Endothelial cell of umbilical vein (primary cell): ENCODE measurements at regions not wholly inside any gene's neighbourhood (a gene's known extent, or its start where the extent isn't known, plus 50 kb on each side); places are given as distances from the start of the nearest gene placed in this dataset.

ENCODE experiments used
- BruUV-seq: library from RNA; stranded (reverse); fragments of 400-500 nt; replicated peaks from 2 replicates; lab custom pipeline; 2021; lab: Mats Ljungman, UMichigan
- CTCF ChIA-PET: fragments of 300-600, 350-600 bp; sonication (Branson Sonifier 250); formaldehyde crosslinking; loops from one replicate; lab custom pipeline; 2021; ENCODE audit warnings: antibody characterized with exemption, inconsistent platforms; lab: Charles Lee
- POLR2A ChIA-PET: fragments of 300-600, 350-600 bp; sonication (Branson Sonifier 250); formaldehyde crosslinking; loops from one replicate; lab custom pipeline; 2021; ENCODE audit warnings: antibody characterized with exemption, inconsistent platforms; lab: Charles Lee
- DNase-seq: peaks from one replicate; pipeline ENCODE4 v3.0.0-alpha.2; 2011; ENCODE audit warnings: low read depth, low spot score
- FAIRE-seq: peaks from 2 replicates; lab custom pipeline; 2011; peaks lifted over from hg19 to GRCh38; lab: Jason Lieb, UNC
- H2AFZ ChIP-seq: 2 replicates; pipeline ENCODE4 v1.6.0; 2012; ENCODE audit warnings: low read depth, low read length, control low read depth, inconsistent platforms
- H3K27ac ChIP-seq: 2 replicates; pipeline ENCODE4 v1.5.1; 2011; ENCODE audit warnings: low read depth, mild to moderate bottlenecking, control low read depth, low read length, moderate library complexity; ENCODE audit not compliant: insufficient read depth
- H3K27me3 ChIP-seq, 2 experiments: 2 replicates each; pipeline versions ENCODE4 v1.6.0 to v1.6.1; 2011; ENCODE audit warnings: low read length in 2 of 2, mixed read lengths in 1 of 2; ENCODE audit not compliant: control insufficient read depth in 2 of 2, insufficient read depth in 2 of 2
- H3K36me3 ChIP-seq, 2 experiments: 2 replicates in 1 of 2; 3 replicates in 1 of 2; pipeline ENCODE4 v1.5.1; 2011; ENCODE audit warnings: low read length in 2 of 2, mild to moderate bottlenecking in 1 of 2, moderate library complexity in 1 of 2; ENCODE audit not compliant: control insufficient read depth in 2 of 2, insufficient read depth in 2 of 2; ENCODE audit errors: extremely low read depth in 1 of 2
- H3K4me1 ChIP-seq: 3 replicates; pipeline ENCODE4 v1.5.1; 2011; ENCODE audit warnings: mild to moderate bottlenecking, low read length; ENCODE audit not compliant: control insufficient read depth, insufficient read depth; ENCODE audit errors: extremely low read depth
- H3K4me2 ChIP-seq: 2 replicates; pipeline ENCODE4 v1.6.1; 2011; ENCODE audit warnings: low read length, control low read depth, mixed read lengths; ENCODE audit not compliant: insufficient read depth
- H3K4me3 ChIP-seq, 3 experiments: fragments of 200-600 bp in 1 of 3; sonication (generic), shearing (Covaris generic) in 1 of 3; replicated peaks in 1 of 3; 2 replicates each; pipeline ENCODE4 v1.5.1; 2011 to 2016; ENCODE audit warnings: control low read depth in 3 of 3, low read length in 3 of 3, mild to moderate bottlenecking in 2 of 3, inconsistent platforms in 1 of 3, low read depth in 1 of 3, moderate library complexity in 1 of 3; ENCODE audit not compliant: insufficient read depth in 1 of 3
- H3K79me2 ChIP-seq: 2 replicates; pipeline ENCODE4 v1.6.0; 2012; ENCODE audit warnings: low read length, inconsistent platforms; ENCODE audit not compliant: control insufficient read depth, insufficient read depth
- H3K9ac ChIP-seq: replicated peaks from 2 replicates; pipeline ENCODE3; 2011; ENCODE audit warnings: low read length, control low read depth; ENCODE audit not compliant: insufficient read depth; ENCODE audit errors: extremely low read depth
- H3K9me1 ChIP-seq: replicated peaks from 3 replicates; pipeline ENCODE4 v1.6.0; 2011; ENCODE audit warnings: mild to moderate bottlenecking, low read length; ENCODE audit not compliant: control insufficient read depth, insufficient read depth; ENCODE audit errors: extremely low read depth
- H3K9me3 ChIP-seq: replicated peaks from 2 replicates; pipeline ENCODE4 v1.5.1; 2012; ENCODE audit warnings: low read length, inconsistent platforms; ENCODE audit not compliant: control insufficient read depth, insufficient read depth
- H4K20me1 ChIP-seq: replicated peaks from 2 replicates; pipeline ENCODE3; 2011; ENCODE audit warnings: mild to moderate bottlenecking, low read length; ENCODE audit not compliant: control insufficient read depth, insufficient read depth; ENCODE audit errors: extremely low read depth
- CTCF ChIP-seq, 2 donors: IDR thresholded peaks; 1 replicate in 1 of 2; 2 replicates in 1 of 2; pipeline ENCODE4 v1.5.1; 2011; ENCODE audit warnings: low read length in 2 of 2, mild to moderate bottlenecking in 2 of 2, moderate library complexity in 2 of 2, control low read depth in 1 of 2, inconsistent platforms in 1 of 2, low read depth in 1 of 2; ENCODE audit not compliant: insufficient read depth in 1 of 2; ENCODE audit errors: extremely low read depth in 1 of 2
- EZH2 ChIP-seq: IDR thresholded peaks from 2 replicates; pipeline ENCODE4 v1.6.1; 2012; ENCODE audit warnings: borderline replicate concordance, low read depth, mild to moderate bottlenecking, moderate library complexity, low read length, inconsistent platforms; ENCODE audit not compliant: severe bottlenecking
- FOS ChIP-seq: IDR thresholded peaks from 2 replicates; pipeline ENCODE4 v1.6.1; 2011; ENCODE audit warnings: mild to moderate bottlenecking, low read length, moderate library complexity, borderline replicate concordance; ENCODE audit not compliant: insufficient read depth
- GATA2 ChIP-seq: IDR thresholded peaks from 2 replicates; pipeline ENCODE4 v1.7.0; 2011; ENCODE audit warnings: low read depth, mild to moderate bottlenecking, moderate library complexity, mixed read lengths, low read length; ENCODE audit not compliant: insufficient read length, insufficient read depth
- JUN ChIP-seq: IDR thresholded peaks from 2 replicates; pipeline ENCODE4 v1.6.1; 2011; ENCODE audit warnings: borderline replicate concordance, low read depth; ENCODE audit not compliant: insufficient read length, insufficient read depth
- MAX ChIP-seq: IDR thresholded peaks from 2 replicates; pipeline ENCODE4 v1.6.1; 2011; ENCODE audit not compliant: insufficient read depth, insufficient read length
- MYC ChIP-seq: IDR thresholded peaks from one replicate; pipeline ENCODE4 v1.6.1; 2011; ENCODE audit warnings: mild to moderate bottlenecking, low read depth, low read length
- POLR2A ChIP-seq: IDR thresholded peaks from 2 replicates; pipeline ENCODE4 v1.6.1; 2012; ENCODE audit warnings: low read depth, mild to moderate bottlenecking, control low read depth, low read length
- POLR2AphosphoS5 ChIP-seq: IDR thresholded peaks from 2 replicates; pipeline ENCODE4 v1.6.1; 2012; ENCODE audit warnings: low read depth, mild to moderate bottlenecking, control low read depth, low read length, moderate library complexity; ENCODE audit not compliant: insufficient read depth
- dilution Hi-C: fragments of 300-500 bp; cut with MboI; formaldehyde crosslinking; loops from one replicate; pipeline ENCODE4 v1.15.0; 2019; ENCODE audit warnings: low sequenced_read_pairs; ENCODE audit not compliant: extremely low pct_ligation_motif_present
- intact Hi-C: fragments of 100-400 bp; cut with micrococcal nuclease; formaldehyde crosslinking; loops from one replicate; pipeline ENCODE4 v1.10.0; 2022

GRCh38 chr4:11328401-11328800 lies 100.3 kb downstream of the HS3ST1 start:
- dilution Hi-C loops: no loop called here
- no peaks in the 10 kb centered on the region for H3K4me1 ChIP-seq
- CTCF ChIA-PET: interaction anchor here (1.3 kb wide), 1 partner anchor 14 kb away, joined by 3 read pairs; no protein-coding TSS in a partner anchor
- H3K9ac ChIP-seq: no peak overlapping the region
- H3K27ac ChIP-seq: no peak overlapping the region
- no peaks in the 10 kb centered on the region for H4K20me1 ChIP-seq
- POLR2A ChIA-PET: no interaction called here
- no peak overlapping the region for H3K4me2 ChIP-seq
- no peaks in the 10 kb centered on the region for H3K79me2 ChIP-seq
- BruUV-seq: no TSS peak
- TF ChIP-seq POLR2AphosphoS5 (no peak), JUN (no peak), CTCF (IDR thresholded peaks at IDR 0.05; ENCODE audit: extremely low read depth in 1 of 2, insufficient read depth in 1 of 2, low read depth in 1 of 2, low read length in 2 of 2) (no peak), GATA2 (no peak), MAX (no peak), FOS (no peak), EZH2 (no peak), POLR2A (no peak), MYC (no peak)
- H3K9me1 ChIP-seq: no peaks in the 10 kb centered on the region
- DNase-seq (no peak), FAIRE-seq (no peak)
- H3K36me3 ChIP-seq: no peaks in the 10 kb centered on the region
- intact Hi-C loops: no loop called here
- peaks cover 0 to 6% of the 10 kb centered on the region in 2 experiments for H3K27me3 ChIP-seq
- H2AFZ ChIP-seq: no peak overlapping the region
- H3K9me3 ChIP-seq: no peaks in the 10 kb centered on the region
- H3K4me3 ChIP-seq: no peak overlapping the region
